Cerebellar cortex (tissue), 1 donor: ENCODE measurements at regions not wholly inside any gene's neighbourhood (a gene's known extent, or its start where the extent isn't known, plus 50 kb on each side); places are given as distances from the start of the nearest gene placed in this dataset.
"Not testable (repeated sequence)": the region's sequence is repeated elsewhere in the genome, so short reads cannot be mapped to it uniquely, and the experiment has no call there.

ENCODE experiments used
- DNase-seq: peaks from one replicate; pipeline ENCODE4 v3.0.0-alpha.2; 2015; ENCODE audit warnings: low spot score

DNA sequence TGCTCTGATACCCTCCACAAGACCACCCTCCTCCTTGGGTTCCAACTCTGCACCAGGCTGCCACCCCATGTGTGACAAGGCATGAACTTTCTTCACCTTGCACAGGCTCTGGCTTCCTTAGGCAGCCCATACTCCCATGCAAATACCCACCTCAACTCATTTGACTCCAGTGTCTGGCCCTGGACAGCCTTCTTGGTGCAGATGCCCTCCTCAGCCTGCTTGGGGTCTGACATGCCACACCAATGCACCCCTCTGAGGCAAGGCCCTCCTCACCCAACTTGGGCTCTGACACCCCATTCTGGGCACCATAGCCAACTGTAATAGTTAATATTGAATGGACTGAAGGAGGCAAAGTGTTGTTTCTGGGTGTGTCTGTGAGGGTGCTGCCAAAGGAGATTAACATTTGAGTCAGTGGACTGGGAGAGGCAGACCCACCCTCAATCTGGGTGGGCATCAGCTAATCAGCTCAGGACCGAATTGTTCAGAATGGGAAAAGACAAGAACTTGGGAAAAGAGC is 115.0 kb upstream of the EPB41L4A start:
- no peak for DNase-seq

DNA sequence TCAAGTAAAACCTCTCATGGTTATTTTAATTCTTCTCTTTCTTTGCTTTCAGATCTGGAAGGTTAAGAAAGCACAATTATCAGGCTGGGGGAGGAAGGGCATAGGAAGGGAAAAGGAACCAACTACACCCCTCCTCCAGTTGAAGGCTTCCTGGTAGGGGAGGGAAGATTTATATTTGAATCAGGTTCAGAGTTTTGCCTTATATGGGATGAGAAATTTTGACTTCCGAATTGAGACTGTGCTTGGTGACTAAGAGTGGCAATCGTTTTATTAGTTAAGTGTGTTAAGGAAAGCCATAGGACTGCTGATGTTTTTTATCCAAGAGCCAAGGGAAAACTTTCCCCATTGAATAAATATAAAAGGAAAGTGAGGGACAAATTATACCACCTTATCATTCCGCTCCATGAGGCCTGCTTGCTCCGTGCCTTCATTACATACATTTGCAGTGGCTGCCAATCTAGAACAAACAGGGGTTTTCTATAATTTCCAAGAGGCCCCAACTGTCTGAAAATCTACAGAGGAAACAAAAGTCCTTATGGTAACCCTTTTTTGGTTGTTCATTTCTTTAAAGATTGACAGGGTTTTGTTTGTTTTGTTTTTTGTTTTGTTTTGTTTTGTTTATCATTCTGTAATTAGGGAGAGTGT is 115.7 kb upstream of the EPB41L4A start:
- DNase-seq: no peak

DNA sequence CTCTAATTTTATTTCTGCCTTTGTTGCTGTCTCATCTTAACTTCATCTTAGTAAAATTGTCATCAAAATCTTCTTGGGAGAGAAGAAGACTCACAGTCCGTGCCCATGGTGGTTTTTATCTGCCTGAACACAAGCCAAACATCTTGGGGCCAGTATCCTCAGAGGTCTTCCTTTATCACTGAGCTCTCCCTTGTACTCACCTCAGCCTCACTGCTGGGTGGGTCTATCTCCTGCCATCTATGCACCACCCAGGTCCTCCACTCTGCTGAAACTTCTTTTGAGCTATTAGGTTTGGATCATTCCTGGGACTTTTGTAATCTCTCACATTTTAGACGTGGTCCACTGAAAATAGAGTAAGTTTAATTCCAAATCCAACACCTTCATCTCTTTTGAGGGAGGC is 116.3 kb upstream of the EPB41L4A start:
- no peak for DNase-seq

DNA sequence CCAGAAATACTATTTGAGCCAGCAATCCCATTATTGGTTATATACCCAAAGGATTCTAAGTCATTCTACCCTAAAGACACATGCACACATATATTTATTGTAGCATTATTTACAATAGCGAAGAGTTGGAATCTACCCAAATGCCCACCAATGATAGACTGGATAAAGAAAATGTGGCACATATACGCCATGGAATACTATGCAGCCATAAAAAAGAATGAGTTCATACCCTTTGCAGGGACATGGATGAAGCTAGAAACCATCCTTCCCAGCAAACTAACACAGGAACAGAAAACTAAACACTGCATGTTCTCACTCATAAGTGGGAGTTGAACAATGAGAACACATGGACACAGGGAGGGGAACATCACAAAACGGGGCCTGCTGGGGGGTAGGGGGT is 125.5 kb upstream of the EPB41L4A start:
- DNase-seq: not testable (repeated sequence)

DNA sequence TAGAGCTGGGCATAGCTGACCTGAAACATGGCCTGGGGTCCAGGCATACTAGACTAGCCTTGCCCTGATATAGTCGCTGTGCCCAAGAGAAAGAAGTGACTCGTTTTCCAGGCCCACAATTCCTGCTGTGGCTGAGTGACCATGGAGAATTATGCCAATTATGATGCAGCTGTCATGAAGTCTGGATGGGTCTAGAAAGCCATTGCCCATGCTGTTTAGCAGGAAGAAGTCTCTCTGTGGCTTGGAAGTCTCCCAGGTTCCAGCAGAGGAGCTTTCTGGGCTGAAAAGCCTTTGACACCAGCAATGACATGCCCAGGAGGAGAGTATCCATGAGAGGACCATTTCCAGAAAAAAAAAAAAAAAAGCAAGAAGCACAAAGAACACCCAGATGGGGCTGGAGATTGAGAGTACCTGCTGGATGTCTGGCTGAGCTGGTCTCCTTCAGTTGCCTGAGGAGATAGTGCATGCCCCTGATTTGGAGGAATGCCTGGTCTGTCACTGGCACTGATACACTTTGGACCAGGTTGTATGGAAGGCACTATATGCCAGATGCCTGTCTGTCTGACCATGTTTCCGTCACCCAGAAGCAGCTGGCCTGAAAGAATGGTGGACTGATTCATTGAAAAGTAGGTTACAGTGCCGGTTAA is 128.0 kb upstream of the EPB41L4A start:
- peak; percentile 65 for DNase-seq

DNA sequence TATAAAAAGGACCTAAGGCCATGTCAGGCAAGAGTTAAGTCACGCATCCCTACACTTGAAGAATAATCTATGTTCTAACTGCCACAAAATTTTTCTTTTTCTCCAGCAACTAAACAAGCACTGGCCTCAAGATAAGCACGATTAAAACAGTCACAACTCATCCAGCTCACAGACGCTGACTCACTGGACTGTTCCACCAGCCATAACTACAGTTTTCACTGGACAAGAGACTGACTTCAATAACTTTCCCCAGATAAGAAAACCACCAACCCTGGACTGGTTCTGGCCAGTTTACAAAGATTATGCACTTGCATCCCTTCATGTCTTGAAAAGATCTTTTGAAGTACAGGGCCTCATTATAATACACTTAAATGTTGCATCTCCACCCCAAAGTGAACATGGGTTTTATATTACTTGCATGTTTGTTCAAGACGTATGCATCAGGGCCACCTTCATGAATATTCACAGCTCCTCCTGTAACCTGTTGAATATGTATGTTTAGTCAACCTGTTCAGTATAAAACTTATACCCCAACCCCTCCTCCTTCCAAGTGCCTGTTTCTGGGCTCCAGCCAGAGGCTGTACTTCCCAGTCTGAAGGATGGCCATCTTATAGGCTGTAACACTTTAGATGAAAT is 129.3 kb upstream of the EPB41L4A start:
- DNase-seq: no peak

DNA sequence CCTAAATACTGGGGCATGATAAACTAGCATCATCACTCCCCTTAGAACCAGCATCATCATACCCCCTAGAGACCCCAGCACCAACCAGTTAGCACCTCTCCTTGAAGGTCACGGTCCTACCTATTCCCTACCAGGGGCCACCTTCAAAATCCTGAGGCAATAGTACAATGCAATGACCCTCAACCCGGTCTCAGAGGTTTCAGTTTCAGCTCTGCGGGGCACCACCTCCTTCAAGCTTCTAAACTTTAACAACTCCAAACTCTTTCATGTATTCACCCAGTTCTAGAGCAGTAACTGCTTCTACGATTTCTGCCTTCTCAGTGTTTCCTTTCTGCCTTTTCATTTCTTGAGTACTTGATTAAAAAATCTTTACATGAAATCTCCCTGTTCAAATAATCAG is 130.1 kb upstream of the EPB41L4A start:
- DNase-seq: no peak

DNA sequence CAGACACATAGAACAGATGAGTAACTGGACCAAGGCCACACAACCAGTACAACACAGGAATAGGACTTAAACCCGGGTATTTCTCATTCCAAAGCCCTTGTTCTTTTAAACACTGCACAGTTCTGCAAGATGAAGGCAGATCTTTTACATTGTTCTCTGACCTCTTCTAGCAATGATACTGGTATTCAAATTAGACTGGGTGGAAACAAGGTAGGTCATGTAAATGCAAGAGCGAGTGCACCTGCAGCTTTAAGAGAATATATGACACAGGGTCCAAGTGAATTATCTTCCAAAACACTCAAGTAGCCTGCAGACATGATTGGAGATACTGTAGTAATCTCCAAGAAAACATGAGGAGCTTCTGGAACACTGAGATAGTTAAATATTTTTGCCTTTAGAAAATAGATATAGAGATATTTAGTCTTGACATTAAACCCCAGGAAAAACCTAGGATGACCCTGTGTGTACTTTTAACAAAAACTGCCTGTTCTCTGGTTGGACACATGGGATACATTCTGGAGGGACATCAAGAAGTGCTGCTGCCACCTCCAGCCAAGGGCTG is 130.6 kb upstream of the EPB41L4A start:
- no peak for DNase-seq

DNA sequence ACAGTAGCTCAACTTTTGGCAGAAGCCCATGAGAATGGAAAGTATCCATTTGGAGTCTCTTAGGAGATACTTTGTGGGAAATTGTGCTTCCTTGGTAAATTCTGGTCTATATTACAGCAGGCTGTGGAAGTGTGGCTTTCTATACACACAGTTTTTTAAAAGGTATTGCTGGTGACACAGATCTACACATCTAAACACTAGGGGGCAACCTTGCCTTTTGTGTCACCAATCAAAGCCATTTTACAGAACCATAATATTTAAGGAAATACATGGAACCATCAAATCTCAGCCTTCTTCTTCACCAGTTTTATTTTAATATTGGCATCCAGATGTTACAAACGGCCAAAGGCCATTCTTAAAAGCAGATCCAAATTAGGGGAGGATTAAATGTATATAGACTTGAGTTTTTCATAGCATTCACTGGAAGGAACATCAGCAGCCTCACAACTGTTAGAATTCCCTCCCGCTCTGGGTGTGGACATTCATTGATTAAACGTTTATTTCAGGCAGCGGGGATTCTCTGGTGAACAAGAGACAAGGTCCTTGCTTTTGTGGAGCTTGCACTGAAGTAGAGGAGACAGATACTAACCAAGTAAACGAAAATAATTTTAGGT is 132.4 kb upstream of the EPB41L4A start:
- DNase-seq: peak; percentile 74

DNA sequence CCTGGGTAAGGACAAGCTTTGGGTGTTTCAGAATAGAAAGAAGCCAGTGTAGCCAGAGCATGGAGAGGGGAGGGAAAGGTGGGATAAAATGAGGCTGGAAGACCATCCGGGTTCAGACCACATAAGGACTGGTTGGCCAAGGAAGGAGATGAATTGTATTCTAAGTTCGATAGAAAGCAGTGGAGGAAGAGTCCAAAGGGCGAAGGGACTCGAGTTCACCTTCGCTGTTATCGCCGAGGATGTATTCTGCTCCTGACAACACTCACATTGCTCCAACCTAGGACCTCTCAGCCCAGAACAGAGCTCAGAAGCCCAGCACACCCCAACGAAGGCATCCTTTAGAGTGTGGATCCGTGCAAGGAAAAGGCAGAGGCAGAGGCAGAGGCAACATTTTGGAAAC is 133.1 kb upstream of the EPB41L4A start:
- no peak for DNase-seq

DNA sequence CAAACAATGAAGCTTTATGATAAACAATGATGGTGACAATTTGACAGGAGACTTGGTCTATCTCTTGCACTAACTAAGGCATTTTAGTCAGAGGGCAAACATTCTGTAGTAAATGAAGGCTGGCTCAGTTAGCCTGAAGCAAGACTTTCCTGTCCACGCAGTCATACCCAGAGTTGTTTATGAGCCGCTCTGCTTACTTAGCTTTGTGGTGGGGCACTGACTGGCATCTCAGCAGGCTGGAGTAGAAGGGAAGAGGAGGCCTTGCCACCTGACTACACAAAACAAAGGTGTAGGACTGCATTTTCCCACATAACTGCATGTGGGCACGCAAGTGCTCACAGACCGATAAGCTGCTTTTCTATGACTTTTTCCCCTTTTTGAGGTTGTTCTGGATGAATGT is 133.7 kb upstream of the EPB41L4A start:
- no peak for DNase-seq

DNA sequence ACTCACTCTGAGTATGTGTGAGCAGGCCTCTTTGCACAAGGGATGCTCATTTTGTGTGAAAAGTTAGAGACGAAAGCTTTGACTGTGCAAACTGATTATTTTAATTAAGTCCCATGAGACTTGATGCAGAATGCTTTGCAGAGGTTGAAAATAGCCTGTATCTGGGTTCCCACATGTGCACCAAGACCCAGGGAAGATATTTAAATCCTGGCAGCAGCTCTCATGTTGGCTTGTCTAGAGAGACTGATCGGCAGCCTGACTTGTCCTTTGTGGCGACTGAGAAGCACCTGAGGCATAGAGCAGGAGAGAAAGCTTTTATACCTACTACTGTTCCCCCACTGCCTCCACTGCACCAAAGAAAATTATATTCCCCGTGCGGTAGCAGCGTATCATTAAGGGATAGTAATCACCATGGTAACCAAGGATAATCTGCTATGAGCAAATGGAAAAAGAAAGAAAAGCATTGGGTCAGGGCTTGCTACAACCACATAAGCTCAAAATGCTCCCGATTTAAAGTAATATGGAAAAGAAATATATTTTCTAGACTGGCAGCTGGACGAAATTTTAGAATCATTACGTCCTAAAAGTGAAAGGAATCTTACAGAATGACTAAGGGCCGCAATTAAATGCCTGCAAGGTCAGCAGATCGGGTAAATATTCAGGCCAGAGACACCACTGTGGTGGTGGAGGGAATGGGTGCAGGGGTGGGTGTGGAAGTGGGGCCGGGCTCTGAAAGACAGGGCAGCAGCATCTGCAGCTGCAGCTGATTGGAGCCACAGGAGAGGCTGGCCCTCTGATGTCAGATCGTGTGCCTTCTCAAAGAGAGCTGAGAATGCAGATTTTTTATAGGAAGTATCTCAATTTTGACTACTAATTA is 135.3 kb upstream of the EPB41L4A start:
- DNase-seq: no peak

DNA sequence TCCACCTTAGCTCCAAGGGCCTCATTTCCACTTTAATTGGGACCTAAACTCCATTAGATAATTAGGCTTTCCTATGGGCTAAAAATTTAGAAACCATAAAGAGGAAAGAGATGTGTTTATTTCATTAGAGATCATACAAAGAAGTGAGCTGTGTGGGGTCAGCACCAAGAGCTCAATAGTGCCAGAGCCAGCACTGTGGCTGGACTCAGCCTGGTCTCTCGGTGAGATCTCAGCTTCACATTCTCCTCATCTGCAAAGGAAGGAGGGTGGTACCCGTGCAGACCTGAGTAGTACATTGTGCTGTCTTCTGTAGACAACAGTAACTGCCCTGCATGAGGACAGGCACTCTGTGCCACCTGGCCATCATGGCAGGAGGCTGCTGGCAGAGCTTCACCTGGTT is 136.1 kb upstream of the EPB41L4A start:
- no peak for DNase-seq

DNA sequence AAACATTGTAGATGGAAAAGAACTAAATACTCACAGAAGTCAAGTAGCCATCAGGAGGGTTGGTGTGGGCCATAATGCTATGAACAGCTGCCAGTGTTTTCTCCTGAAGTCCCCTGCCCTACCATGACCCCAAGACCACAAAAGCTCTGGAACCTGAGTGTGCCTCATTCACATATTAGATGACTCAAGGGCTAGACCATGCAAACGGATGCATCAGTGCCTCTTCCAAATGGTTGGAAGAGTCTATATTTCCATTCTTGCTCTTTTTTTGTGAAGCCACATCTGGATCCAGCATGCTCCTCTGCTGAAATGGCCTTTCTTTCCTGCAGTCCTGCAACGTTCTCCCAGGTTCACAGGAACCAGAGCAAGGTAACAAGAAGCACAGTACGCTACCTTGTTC is 136.6 kb upstream of the EPB41L4A start:
- DNase-seq: no peak

DNA sequence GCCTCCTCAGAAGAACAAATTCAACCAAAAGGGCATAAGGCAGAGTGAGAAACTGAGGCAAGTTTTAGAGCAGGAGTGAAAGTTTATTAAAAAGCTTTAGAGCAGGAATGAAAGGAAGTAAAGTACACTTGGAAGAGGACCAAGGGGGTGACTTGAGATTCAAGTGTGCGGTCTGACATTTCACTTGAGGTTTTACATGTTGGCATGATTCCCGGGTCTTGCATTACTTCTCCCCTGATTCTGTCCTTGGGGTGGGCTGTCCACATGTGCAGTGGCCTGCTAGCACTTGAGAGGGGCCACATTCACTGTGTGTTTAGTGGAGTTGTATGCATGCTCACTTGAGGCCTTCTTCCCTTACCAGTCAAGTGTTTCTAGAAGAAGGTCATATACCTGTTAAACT is 140.4 kb upstream of the EPB41L4A start:
- DNase-seq: not testable (repeated sequence)

DNA sequence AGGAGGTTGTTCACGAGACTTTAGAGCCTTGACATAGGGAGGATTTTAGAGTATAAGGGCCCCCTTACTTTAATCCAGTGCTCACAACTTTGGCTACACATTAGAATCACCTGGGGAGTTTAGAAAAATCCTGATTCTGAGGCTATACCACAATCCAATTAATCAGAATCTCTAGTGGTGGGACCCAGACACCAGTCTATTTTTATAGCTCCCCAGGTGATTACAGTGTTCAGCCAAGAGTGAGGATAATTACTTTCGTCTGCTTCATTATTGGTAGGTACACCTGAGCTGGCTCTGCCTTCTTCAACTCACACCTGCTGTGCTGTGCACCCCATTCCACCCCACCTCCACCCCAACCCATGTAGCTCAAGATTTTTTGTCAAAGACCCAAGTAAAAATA is 141.3 kb upstream of the EPB41L4A start:
- no peak for DNase-seq

DNA sequence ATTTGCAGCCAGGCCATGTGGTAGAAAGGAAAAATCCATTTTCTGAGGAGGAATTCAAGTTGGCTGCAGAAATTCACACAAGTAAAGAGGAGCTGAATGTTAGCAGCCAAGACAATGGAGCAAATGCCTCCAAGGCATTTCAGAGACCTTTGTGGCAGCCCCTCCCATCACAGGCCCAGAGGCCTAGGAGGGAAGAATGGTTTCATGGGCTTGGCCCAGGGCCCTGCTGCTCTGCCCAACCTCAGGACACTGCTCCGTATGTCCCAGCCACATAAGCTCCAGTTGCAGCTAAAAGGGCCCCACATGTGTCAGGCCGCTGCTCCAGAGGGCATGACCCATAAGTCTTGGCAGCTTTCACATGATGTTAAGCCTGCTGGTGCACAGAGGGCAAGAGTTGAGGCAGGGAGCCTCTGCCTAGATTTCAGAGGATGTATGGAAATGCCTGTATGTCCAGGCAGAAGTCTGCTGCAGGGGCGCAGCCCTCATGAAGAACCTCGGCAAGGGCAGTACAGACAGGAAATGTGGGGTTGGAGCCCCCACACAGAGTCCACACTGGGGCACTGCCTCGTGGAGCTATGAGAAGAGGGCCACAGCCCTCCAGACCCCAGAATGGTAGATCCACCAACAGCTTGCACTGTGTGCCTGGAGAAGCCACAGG is 144.2 kb upstream of the EPB41L4A start:
- DNase-seq: no peak

DNA sequence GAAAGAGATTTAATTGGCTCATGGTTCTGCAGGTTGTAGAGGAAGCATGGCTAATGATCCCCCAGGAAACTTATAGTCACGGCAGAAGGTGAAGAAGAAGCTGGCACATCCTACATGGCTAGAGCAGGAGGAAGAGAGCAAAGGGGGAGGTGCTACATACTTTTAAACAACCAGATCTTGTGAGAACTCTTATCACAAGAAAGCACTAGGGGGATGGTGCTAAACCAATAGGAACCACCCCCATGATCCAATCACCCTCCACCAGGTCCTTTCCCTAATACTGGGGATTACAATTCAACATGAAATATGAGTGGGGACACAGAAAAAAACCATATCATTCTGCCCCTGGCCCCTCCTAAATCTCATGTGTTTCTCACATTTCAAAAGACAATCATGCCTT is 147.2 kb upstream of the EPB41L4A start:
- no peak for DNase-seq

DNA sequence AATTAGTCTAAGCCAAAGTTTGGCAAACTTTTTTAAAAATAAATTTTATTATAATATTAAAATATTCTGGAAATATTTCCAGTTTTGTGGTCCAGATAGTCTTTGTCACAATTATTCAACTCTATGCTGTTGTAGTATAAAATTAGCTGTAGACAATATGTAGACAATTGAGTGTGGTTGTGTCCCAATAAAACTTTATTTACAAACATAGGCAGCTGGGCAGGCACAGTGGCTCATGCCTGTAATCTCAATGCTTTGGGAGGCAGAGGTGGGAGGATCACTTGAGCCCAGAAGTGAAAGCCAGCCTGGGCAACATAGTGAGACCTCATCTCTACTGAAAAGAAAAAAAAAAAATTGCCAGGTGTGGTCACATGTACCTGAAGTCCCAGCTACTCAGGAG is 150.5 kb upstream of the EPB41L4A start:
- DNase-seq: no peak

DNA sequence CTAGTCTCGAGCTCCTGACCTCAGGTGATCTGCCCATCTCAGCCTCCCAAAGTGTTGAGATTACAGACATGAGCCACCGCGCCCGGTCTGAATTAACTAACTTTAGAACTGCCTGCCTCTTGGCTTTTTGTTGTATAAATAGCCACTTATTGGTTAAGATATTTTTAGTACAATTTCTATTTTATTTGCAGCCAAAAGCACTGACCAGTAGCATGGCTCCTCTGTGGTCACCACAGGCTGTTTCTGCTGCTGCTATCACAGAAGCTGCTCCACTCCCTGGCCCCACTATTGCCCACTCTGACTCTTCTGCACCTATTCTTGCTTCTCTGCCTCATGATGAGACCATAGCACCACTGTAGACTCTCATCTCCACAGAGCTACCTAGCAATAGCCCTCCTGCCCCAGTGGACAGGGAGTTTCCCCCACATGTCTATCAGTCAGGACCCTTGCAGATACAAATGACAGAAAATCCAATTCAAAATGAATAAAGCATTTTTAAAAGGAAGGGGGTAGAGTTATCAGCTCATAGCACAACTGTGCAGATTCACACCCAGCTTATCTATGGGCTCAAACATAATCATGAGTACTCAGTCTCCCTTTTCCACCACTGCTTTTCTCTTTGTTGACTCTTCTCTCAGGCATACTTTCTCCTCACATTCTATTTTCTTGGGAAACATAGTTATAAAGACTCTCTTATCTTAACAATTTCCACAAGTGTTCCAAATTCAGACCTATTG is 151.8 kb upstream of the EPB41L4A start:
- no peak for DNase-seq
